GM12878 (cell line): ENCODE measurements at regions not wholly inside any gene's neighbourhood (a gene's known extent, or its start where the extent isn't known, plus 50 kb on each side); places are given as distances from the start of the nearest gene placed in this dataset.

Experiments
- ATAC-seq: fragments of 200-7000 bp; cut with Tn5 transposase; 3 replicates; pipeline ENCODE4 v1.9.1; 2020; ENCODE audit warnings: mild to moderate bottlenecking, moderate library complexity
- BruUV-seq: library from RNA; stranded (reverse); fragments of 400-500 nt; replicated peaks from 2 replicates; lab custom pipeline; 2021; lab: Mats Ljungman, UMichigan
- CTCF ChIA-PET: fragments of 300-600 bp; sonication (Branson Sonifier 250); formaldehyde crosslinking; extraction: SDS; loops from one replicate; lab custom pipeline; 2021; ENCODE audit warnings: inconsistent platforms; lab: Yijun Ruan, JAX
- POLR2A ChIA-PET: fragments of 350-600 bp; formaldehyde crosslinking; extraction: SDS; loops from one replicate; lab custom pipeline; 2021; ENCODE audit warnings: inconsistent platforms; lab: Charles Lee
- RAD21 ChIA-PET: fragments of 300-600 bp; sonication (Branson Sonifier 250); formaldehyde crosslinking; loops from one replicate; lab custom pipeline; 2023; ENCODE audit warnings: antibody characterized with exemption; ENCODE audit not compliant: unreplicated experiment; lab: Charles Lee
- SMC1A ChIA-PET: fragments of 300-600 bp; sonication (Branson Sonifier 250); formaldehyde crosslinking; loops from one replicate; lab custom pipeline; 2023; ENCODE audit not compliant: unreplicated experiment, uncharacterized antibody; lab: Charles Lee
- DNase-seq: peaks from one replicate; pipeline ENCODE4 v3.0.0-alpha.2; 2011; ENCODE audit warnings: low read depth, low spot score
- FAIRE-seq: peaks from 3 replicates; lab custom pipeline; 2011; peaks lifted over from hg19 to GRCh38; lab: Jason Lieb, UNC
- H2AFZ ChIP-seq: 2 replicates; pipeline ENCODE4 v1.6.0; 2011; ENCODE audit warnings: low read depth, low read length, control low read depth; ENCODE audit not compliant: control insufficient read depth
- H3K27ac ChIP-seq: 2 replicates; pipeline ENCODE4 v1.5.1; 2011; ENCODE audit warnings: control low read depth; ENCODE audit not compliant: control insufficient read depth, insufficient read depth
- H3K27me3 ChIP-seq, 2 experiments: replicated peaks in 1 of 2; 2 replicates each; pipeline versions ENCODE4 v1.6.0 to v1.6.1; 2011; ENCODE audit warnings: low read length in 1 of 2; ENCODE audit not compliant: control insufficient read depth in 2 of 2, insufficient read depth in 2 of 2
- H3K36me3 ChIP-seq, 2 experiments: 2 replicates each; pipeline ENCODE4 v1.5.1; 2011; ENCODE audit warnings: low read length in 1 of 2; ENCODE audit not compliant: control insufficient read depth in 2 of 2, insufficient read depth in 2 of 2
- H3K4me1 ChIP-seq: 2 replicates; pipeline ENCODE4 v1.6.1; 2011; ENCODE audit warnings: mild to moderate bottlenecking, low read length, moderate library complexity, mixed read lengths; ENCODE audit not compliant: control insufficient read depth, insufficient read depth
- H3K4me2 ChIP-seq: 2 replicates; pipeline ENCODE4 v1.6.0; 2011; ENCODE audit warnings: control low read depth; ENCODE audit not compliant: control insufficient read depth, insufficient read depth
- H3K4me3 ChIP-seq: fragments of 200-600 bp; sonication (generic); 2 replicates; pipeline ENCODE4 v1.5.1; 2016
- H3K79me2 ChIP-seq: 2 replicates; pipeline ENCODE4 v1.6.0; 2011; ENCODE audit warnings: low read length; ENCODE audit not compliant: control insufficient read depth, insufficient read depth
- H3K9ac ChIP-seq: 2 replicates; pipeline ENCODE4 v1.8.0; 2011; ENCODE audit warnings: low read length, control low read depth, mixed read lengths; ENCODE audit not compliant: control insufficient read depth, insufficient read depth
- H3K9me3 ChIP-seq: replicated peaks from 3 replicates; pipeline ENCODE4 v1.5.1; 2011; ENCODE audit warnings: mild to moderate bottlenecking, low read length; ENCODE audit not compliant: control insufficient read depth, insufficient read depth
- H4K20me1 ChIP-seq: 2 replicates; pipeline ENCODE4 v1.6.0; 2011; ENCODE audit not compliant: control insufficient read depth, insufficient read depth
- ATF2 ChIP-seq: IDR thresholded peaks from 2 replicates; pipeline ENCODE4 v1.6.1; 2012; ENCODE audit warnings: low read length, inconsistent platforms
- CBX3 ChIP-seq: fragments of 200-600 bp; sonication (generic); IDR thresholded peaks from 2 replicates; pipeline ENCODE4 v1.6.1; 2016; ENCODE audit warnings: low read depth, borderline replicate concordance
- CEBPB ChIP-seq, 2 experiments: fragments of 150-350 bp in 1 of 2; IDR thresholded peaks; 2 replicates each; pipeline ENCODE4 v1.6.1; 2012 to 2014; ENCODE audit warnings: low read depth in 2 of 2, low read length in 2 of 2, borderline replicate concordance in 1 of 2, inconsistent platforms in 1 of 2
- CHD2 ChIP-seq: IDR thresholded peaks from 2 replicates; pipeline ENCODE4 v1.6.1; 2011; ENCODE audit warnings: low read depth, low read length, improper control_type of control experiment, borderline replicate concordance
- DPF2 ChIP-seq: fragments of 450-650 bp; IDR thresholded peaks from 2 replicates; pipeline ENCODE4 v1.6.1; 2017; ENCODE audit warnings: mild to moderate bottlenecking
- ELK1 ChIP-seq: IDR thresholded peaks from 2 replicates; pipeline ENCODE4 v1.6.1; 2012; ENCODE audit warnings: low read depth, low read length, improper control_type of control experiment
- EZH2 ChIP-seq: IDR thresholded peaks from 2 replicates; pipeline ENCODE4 v1.6.1; 2012; ENCODE audit warnings: low read depth, mild to moderate bottlenecking, control low read depth, inconsistent platforms, low read length, borderline replicate concordance; ENCODE audit not compliant: control insufficient read depth
- FOS ChIP-seq: IDR thresholded peaks from 3 replicates; pipeline ENCODE4 v1.6.1; 2011; ENCODE audit warnings: borderline replicate concordance; ENCODE audit not compliant: insufficient read length; ENCODE audit errors: extremely low read depth
- GATAD2B ChIP-seq: fragments of 450-650 bp; conservative IDR thresholded peaks from 2 replicates; pipeline ENCODE4 v1.6.1; 2017; ENCODE audit warnings: low read depth, mild to moderate bottlenecking, moderate library complexity
- HSF1 ChIP-seq: fragments of 150-350 bp; IDR thresholded peaks from 2 replicates; pipeline ENCODE4 v1.6.1; 2014; ENCODE audit warnings: mild to moderate bottlenecking, low read depth, low read length
- NFIC ChIP-seq: IDR thresholded peaks from 2 replicates; pipeline ENCODE4 v1.6.1; 2012; ENCODE audit warnings: low read depth, mild to moderate bottlenecking, inconsistent platforms, low read length, moderate library complexity
- NR2C2 ChIP-seq: IDR thresholded peaks from 2 replicates; pipeline ENCODE4 v1.6.1; 2011; ENCODE audit warnings: borderline replicate concordance, low read depth; ENCODE audit not compliant: control insufficient read depth, insufficient read length
- PRDM15 ChIP-seq: fragments of 450-650 bp; formaldehyde crosslinking; IDR thresholded peaks from 2 replicates; pipeline ENCODE4 v1.4.0; 2020; ENCODE audit warnings: mild to moderate bottlenecking, moderate library complexity
- SRF ChIP-seq, 2 experiments: IDR thresholded peaks; 2 replicates each; pipeline ENCODE4 v1.6.1; 2011; ENCODE audit warnings: low read depth in 2 of 2, low read length in 2 of 2, mild to moderate bottlenecking in 1 of 2, moderate library complexity in 1 of 2
- WGBS: methylation state at CpG from one replicate; pipeline ENCODE4 v1.1.6; 2016; ENCODE audit warnings: low lambda C conversion rate; ENCODE audit not compliant: insufficient replicate concordance, insufficient coverage; ENCODE audit errors: missing lambda C conversion rate; 5-methylcytosine and 5-hydroxymethylcytosine counted together
- in situ Hi-C: fragments of 300-500 bp; cut with MboI; formaldehyde crosslinking; loops from 9 replicates; pipeline ENCODE4 v1.14.3; 2018; ENCODE audit warnings: mixed read lengths
- intact Hi-C: fragments of 100-400 bp; cut with micrococcal nuclease; formaldehyde crosslinking; loops from one replicate; pipeline ENCODE4 v1.14.2; 2022; ENCODE audit not compliant: unreplicated experiment

- TF ChIP-seq FOS (no peak), CEBPB (IDR thresholded peaks at IDR 0.05; ENCODE audit: borderline replicate concordance in 1 of 2, low read depth in 2 of 2, low read length in 2 of 2) (no peak), NFIC (no peak), DPF2 (no peak), CBX3 (no peak), ELK1 (no peak)
Measured at GRCh38 chr21:35699361-35699760, 361.0 kb downstream of the SETD4 start (continued).

- ChIA-PET POLR2A (no interaction called here), RAD21 (no interaction called here), CTCF (no interaction called here), SMC1A (no interaction called here)
- Histone ChIP-seq H3K9me3 (no peaks in the 10 kb centered on the region), H3K36me3 (no peaks in the 10 kb centered on the region), H3K4me1 (no peaks in the 10 kb centered on the region), H3K79me2 (no peaks in the 10 kb centered on the region), H4K20me1 (no peaks in the 10 kb centered on the region), H3K27ac (no peak overlapping the region), H3K4me3 (no peak overlapping the region), H3K27me3 (no peaks in the 10 kb centered on the region; a peak in 2 of 4 replicates), H3K4me2 (no peak overlapping the region), H3K9ac (no peak overlapping the region), H2AFZ (no peak overlapping the region)
- WGBS = 13% methylated on average over 3 of the region's 3 CpGs
- DNase-seq (no peak), ATAC-seq (no peak), FAIRE-seq (no peak)
- BruUV-seq = no TSS peak
- in situ Hi-C loops (no loop called here), intact Hi-C loops (no loop called here)
- TF ChIP-seq HSF1 (no peak), SRF (IDR thresholded peaks at IDR 0.05; ENCODE audit: low read depth in 2 of 2, low read length in 2 of 2) (no peak), CHD2 (no peak), GATAD2B (no peak), ATF2 (no peak), NR2C2 (no peak), EZH2 (no peak), PRDM15 (CRISPR knock-in tag) (no peak)
Measured at GRCh38 chr21:35697321-35697808, 363.0 kb downstream of the SETD4 start.
